NCI-H510A treated with DMSO at 0.1 percent for 48 hours (cell line): ENCODE measurements at regions not wholly inside any gene's neighbourhood (a gene's known extent, or its start where the extent isn't known, plus 50 kb on each side); places are given as distances from the start of the nearest gene placed in this dataset.
"Not testable (repeated sequence)": the region's sequence is repeated elsewhere in the genome, so short reads cannot be mapped to it uniquely, and the experiment has no call there.

ENCODE experiments used
- DNase-seq: peaks from one replicate; lab custom pipeline; 2025; lab: John Stamatoyannopoulos, UW

GRCh38 chr12:34226044-34226443, 203.7 kb downstream of the ALG10 start:
- DNase-seq: not testable (repeated sequence)

GRCh38 chr12:34228046-34228445, 205.8 kb downstream of the ALG10 start:
- DNase-seq: not testable (repeated sequence)

GRCh38 chr12:34229033-34229432, 206.7 kb downstream of the ALG10 start:
- not testable (repeated sequence) for DNase-seq

- no peak for DNase-seq
Measured at GRCh38 chr12:34233618-34234017, 211.3 kb downstream of the ALG10 start.

- no peak for DNase-seq
Measured at GRCh38 chr12:34236073-34236472, 213.8 kb downstream of the ALG10 start.

GRCh38 chr12:34244608-34245007, 222.3 kb downstream of the ALG10 start:
- no peak for DNase-seq

- no peak for DNase-seq
Measured at GRCh38 chr12:34249271-34249670, 227.0 kb downstream of the ALG10 start.

GRCh38 chr12:34251879-34252278, 229.6 kb downstream of the ALG10 start:
- not testable (repeated sequence) for DNase-seq

- no peak for DNase-seq
Measured at GRCh38 chr12:34253674-34254073, 231.4 kb downstream of the ALG10 start.

GRCh38 chr12:34257093-34257492, 234.8 kb downstream of the ALG10 start:
- no peak for DNase-seq

GRCh38 chr12:34262140-34262539, 239.8 kb downstream of the ALG10 start:
- not testable (repeated sequence) for DNase-seq

GRCh38 chr12:34264110-34264509, 241.8 kb downstream of the ALG10 start:
- DNase-seq: no peak

GRCh38 chr12:34273703-34274102, 251.4 kb downstream of the ALG10 start:
- not testable (repeated sequence) for DNase-seq

GRCh38 chr12:34275129-34275528, 252.8 kb downstream of the ALG10 start:
- no peak for DNase-seq

- no peak for DNase-seq
Measured at GRCh38 chr12:34286483-34286882, 264.2 kb downstream of the ALG10 start.

GRCh38 chr12:34286934-34287333, 264.6 kb downstream of the ALG10 start:
- DNase-seq: no peak

- DNase-seq: no peak
Measured at GRCh38 chr12:34287437-34287836, 265.1 kb downstream of the ALG10 start.

- no peak for DNase-seq
Measured at GRCh38 chr12:34287986-34288962, 266.0 kb downstream of the ALG10 start.

- DNase-seq: no peak
Measured at GRCh38 chr12:34288963-34289345, 266.7 kb downstream of the ALG10 start.

- DNase-seq: no peak
Measured at GRCh38 chr12:34289431-34290380, 267.4 kb downstream of the ALG10 start.

GRCh38 chr12:34290381-34290995, 268.2 kb downstream of the ALG10 start:
- DNase-seq: no peak

- no peak for DNase-seq
Measured at GRCh38 chr12:34291001-34291400, 268.7 kb downstream of the ALG10 start.
